HG03039 (cell line): ENCODE measurements at regions not wholly inside any gene's neighbourhood (a gene's known extent, or its start where the extent isn't known, plus 50 kb on each side); places are given as distances from the start of the nearest gene placed in this dataset.
"Not testable (repeated sequence)": the region's sequence is repeated elsewhere in the genome, so short reads cannot be mapped to it uniquely, and the experiment has no call there.

Source experiments
- ATAC-seq: cut with Tn5 transposase; IDR thresholded peaks from one replicate; pipeline ENCODE4 v1.9.1; 2021; ENCODE audit warnings: mild to moderate bottlenecking, moderate library complexity; ENCODE audit not compliant: unreplicated experiment

GRCh38 chr6:101011186-101011585 is 130.1 kb upstream of the ASCC3 start:
- peak; percentile 91 for ATAC-seq

GRCh38 chr6:101013612-101014195 is 132.6 kb upstream of the ASCC3 start:
- ATAC-seq, result no peak

DNA sequence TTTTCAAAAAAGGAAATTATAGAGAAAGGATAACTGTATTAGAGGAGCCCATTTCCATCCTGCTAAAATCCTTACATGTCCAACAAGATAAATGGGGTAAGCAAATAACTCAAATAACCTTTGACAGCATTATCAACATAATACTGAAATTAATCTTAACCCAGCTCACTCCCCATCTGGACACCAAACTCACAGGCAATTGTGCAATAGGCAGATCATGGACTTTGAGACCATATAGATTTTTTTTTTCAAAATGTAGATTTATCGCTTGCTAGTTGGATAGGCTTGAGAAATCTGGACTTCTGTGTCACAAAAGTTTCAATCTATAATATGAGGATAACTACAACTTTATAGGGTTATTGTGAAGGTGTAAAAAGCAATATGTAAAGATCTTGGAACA is 134.4 kb upstream of the ASCC3 start:
- ATAC-seq, result no peak

DNA sequence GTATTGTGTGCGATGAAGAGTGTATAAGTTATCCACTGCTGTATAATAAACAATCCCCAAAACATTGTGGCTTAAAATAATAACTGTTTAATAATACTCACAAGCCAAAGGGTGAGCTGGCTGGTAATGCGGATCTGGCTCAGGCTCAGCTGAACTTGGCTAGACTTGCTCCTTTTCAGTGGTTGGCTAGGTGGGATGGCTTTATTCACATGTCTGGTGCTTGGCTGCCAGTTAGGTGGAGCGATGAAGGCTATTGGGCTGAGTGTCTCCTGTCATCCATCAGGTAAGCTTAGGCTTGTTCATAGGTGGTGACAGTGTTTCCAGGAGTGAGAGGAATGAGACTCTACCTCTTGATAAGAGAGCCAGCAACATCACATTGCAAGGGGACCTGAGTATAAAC is 135.0 kb upstream of the ASCC3 start:
- ATAC-seq, result no peak

- ATAC-seq, result no peak
Observed at GRCh38 chr6:101018157-101018556, 137.0 kb upstream of the ASCC3 start.

- ATAC-seq, result no peak
Observed at GRCh38 chr6:101021504-101021903, 140.4 kb upstream of the ASCC3 start.

DNA sequence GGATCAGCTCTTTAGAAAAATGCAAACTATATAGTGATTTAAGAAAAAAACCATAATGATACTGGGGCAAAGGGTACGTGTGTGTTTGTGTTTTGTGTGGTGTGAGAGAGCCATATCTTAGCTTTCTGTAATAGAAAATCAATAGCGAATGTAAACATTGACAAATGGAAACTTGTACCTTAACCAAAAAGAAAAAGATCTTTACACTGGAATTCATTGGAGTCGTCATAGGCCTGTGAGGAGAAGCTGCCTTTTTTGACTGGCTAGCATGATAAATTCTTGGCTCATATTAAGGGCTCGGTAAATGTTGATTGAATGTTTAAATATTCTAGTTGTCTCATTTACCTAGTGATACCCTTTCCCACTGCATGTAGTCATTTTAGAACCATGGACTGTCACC is 161.8 kb upstream of the ASCC3 start:
- ATAC-seq, result no peak

- no peak for ATAC-seq
Observed at GRCh38 chr6:101058296-101058695, 177.2 kb upstream of the ASCC3 start.

DNA sequence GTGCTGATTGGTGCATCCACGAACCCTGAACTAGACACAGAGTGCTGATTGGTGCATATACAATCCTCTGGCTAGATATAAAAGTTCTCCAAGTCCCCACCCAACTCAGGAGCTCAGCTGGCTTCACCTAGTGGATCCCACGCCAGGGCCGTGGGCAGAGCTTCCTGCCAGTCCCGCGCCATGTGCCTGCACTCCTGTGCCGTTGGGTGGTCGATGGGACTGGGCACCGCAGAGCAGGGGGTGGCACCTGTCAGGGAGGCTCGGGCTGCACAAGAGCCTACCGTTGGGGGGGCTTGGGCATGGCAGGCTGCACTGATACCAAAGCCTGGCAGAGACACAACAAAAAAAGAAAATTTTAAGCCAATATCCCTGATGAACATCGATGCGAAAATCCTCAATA is 185.4 kb upstream of the ASCC3 start:
- no peak for ATAC-seq

- no peak for ATAC-seq
Observed at GRCh38 chr6:101069191-101069795, 188.2 kb upstream of the ASCC3 start.

GRCh38 chr6:101070044-101070608 is 189.0 kb upstream of the ASCC3 start:
- ATAC-seq, result no peak

- no peak for ATAC-seq
Observed at GRCh38 chr6:101077344-101077743, 196.2 kb upstream of the ASCC3 start.

DNA sequence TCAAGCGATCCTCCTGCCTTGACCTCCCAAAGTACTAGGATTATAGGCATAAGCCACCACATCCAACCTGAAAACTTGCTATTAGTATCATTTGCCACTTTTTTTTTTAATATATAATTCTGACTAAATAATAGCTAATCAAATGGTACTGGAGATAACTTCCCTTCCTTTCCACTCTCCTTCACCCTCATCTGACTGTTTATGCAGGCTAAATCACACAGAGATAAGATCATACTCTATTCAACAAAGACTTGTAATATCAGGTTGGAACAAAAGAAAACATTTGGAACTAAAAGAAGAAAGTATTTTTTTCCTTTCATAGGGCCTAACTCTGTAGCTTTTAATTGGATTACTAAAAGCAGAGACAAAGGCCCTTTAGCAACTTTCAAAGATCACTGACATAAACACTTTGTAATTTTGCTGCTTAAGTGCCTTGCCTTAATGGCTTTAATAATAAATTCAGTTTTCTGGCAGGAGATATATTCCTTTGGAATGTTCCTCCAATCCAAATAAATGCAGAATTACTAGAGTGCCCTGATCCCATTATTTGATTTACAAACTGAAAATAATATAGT is 198.7 kb upstream of the ASCC3 start:
- ATAC-seq, result no peak

DNA sequence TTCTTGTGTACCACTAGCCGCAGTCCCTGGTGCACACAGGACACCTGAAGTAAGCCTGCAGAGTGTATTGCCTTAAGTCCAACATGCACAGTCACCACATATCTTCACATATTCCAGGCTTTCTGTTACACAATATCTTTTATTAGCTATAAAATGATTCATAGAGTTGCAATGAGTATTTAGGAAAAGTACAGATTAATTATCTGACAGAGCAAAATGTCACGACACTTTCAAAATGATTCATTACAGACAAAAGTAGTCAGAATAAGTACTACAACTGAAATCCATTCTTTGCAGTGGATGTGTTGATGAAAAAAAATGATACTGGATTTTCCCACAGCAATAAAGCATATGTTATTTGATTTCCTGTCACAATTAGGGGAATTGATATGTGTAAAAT is 199.5 kb upstream of the ASCC3 start:
- ATAC-seq, result no peak

DNA sequence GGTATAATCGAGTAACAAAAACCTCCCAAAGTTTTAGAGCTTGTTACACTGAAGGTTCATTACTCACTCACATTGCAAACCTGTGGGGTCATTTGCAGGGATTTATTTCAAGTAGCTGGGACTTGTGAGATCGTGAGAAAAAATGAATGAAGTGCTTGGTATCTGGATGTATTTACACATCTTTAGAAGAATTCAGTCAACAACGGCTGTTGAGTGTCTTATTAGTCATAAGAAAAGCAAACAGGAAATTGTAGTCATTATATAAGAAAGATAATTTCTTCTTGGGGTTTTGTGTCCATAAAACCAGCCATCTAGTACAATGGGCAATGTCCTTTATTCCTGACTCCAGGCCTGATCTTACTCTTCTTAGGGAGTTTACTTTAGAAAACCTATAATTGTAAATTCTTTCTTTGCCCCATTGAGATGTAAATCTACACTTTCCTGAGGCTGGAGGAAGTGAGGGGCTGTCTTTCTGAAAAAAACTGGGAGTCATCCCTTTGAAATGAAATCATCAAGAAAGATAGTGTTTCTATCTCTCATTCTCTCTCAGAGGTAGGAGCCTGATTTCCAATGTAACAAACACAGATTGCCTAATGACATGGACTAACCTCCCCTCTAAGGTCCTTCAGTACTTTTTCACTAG is 202.5 kb upstream of the ASCC3 start:
- ATAC-seq, result no peak

GRCh38 chr6:101085327-101085726 is 204.2 kb upstream of the ASCC3 start:
- ATAC-seq, result no peak

DNA sequence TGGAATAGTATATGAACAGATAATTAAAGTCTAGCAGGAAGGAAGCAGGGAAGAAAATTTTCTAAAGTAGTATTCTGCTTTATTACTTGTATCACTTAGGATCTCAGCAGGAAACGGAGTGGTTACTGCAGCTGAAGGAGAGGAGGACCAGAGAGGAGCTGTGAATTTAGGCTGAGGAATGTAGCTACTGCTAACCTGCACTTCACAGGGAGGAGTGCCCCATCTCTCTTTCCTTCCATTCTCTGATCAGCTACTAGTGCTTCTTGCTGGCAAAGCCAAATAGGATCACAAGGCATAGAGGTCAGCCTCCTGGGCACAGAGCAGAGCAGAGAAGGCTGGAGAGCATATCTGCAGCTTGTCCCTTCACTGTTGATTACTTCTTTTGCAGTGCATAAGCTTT is 205.3 kb upstream of the ASCC3 start:
- no peak for ATAC-seq

GRCh38 chr6:101088594-101088993 is 207.5 kb upstream of the ASCC3 start:
- ATAC-seq, result no peak

DNA sequence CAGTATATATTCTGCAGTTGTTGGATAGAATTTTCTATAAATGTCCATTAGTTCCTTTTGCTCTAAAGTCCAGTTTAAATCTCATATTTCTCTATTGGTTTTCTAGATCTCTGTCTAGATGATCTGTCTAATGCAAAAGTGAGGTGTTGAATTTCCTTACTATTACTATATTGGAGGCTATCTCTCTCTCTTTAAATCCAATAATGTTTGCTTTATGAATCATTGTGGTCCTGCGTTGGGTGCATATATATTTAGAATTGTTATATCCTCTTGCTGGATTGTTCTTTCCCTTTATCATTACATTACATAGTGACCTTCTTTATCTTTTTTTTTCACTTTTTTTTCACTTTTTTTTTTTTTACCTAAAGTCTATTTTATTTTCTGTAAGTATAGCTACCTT is 208.5 kb upstream of the ASCC3 start:
- no peak for ATAC-seq

DNA sequence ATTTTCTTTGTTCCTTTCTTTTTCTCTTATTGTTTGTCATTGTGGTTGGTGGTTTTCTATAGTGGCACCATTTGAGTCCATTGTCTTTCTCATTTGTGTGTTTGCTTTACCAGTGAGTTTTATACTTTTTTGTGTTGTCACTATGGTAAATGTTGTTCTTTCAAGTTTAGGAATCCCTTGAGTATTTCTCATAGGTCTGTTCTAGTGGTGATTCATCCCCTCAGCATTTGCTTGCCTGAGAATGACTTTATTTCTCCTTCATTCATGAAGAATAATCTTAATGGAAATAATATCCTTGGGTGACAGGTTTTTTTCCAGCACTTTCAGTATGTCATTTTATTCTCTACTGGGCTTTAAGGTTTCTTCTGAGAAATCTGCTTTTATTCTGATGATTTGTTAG is 209.2 kb upstream of the ASCC3 start:
- no peak for ATAC-seq

DNA sequence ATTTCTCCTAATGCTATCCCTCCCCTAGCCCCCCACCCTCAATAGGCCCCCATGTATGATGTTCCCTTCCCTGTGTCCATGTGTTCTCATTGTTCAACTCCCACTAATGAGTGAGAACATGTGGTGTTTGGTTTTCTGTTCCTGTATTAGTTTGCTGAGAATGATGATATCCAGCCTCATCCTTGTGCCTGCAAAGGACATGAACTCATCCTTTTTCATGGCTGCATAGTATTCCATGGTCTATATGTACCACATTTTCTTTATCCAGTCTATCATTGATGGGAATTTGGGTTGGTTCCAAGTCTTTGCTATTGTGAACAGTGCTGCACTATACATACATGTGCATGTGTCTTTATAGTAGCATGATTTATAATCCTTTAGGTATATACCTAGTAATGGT is 217.5 kb upstream of the ASCC3 start:
- ATAC-seq, result not testable (repeated sequence)

DNA sequence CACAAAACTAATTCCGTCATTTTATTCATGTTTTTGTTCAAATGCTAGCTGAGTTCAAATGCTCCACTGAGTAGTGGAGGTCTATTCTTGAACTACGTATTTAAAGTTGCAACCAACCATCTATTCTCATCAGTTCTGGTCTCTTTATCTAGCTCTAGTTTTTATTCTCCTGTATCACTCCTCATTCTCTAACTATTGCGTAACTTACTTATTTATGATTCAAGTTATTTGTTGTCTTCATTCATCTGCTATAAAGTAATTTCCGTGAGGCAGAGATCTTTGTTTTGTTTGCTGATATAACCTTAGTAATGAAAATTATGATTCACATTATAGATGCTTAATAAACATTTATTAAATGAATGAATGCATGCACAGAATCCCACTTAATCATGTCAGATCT is 221.6 kb upstream of the ASCC3 start:
- ATAC-seq, result no peak
